HG03064 (cell line): ENCODE measurements at regions not wholly inside any gene's neighbourhood (a gene's known extent, or its start where the extent isn't known, plus 50 kb on each side); places are given as distances from the start of the nearest gene placed in this dataset.

Source experiments
- ATAC-seq: cut with Tn5 transposase; IDR thresholded peaks from one replicate; pipeline ENCODE4 v1.9.1; 2021; ENCODE audit warnings: low read depth; ENCODE audit not compliant: unreplicated experiment

DNA sequence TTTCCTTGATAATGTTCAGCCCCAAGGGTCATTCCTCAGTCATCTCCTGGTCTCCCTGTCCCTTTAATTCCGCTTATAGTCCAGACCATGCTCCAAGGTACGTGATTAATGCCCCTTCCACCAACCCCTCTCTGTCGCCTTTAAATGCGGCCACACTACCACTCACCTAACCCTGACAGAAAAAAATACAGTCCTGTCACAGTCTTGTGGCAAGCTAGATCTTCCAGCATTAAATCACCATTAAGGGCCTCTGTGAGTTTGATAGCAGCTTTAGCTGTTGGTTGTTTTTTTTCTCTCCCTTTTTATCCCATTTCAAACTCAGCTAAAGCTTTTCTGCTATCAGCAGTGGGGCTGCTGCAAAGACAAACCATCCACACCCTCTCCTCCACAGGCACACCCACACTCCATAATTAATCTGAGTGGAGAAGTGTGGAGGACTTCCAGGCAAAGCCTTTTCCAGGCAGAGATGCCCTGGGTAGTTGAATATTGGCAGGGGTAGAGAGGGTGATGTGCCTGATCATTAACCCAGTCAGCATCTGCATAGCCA, 522.7 kb upstream of the CLINT1 start:
- ATAC-seq: no peak

DNA sequence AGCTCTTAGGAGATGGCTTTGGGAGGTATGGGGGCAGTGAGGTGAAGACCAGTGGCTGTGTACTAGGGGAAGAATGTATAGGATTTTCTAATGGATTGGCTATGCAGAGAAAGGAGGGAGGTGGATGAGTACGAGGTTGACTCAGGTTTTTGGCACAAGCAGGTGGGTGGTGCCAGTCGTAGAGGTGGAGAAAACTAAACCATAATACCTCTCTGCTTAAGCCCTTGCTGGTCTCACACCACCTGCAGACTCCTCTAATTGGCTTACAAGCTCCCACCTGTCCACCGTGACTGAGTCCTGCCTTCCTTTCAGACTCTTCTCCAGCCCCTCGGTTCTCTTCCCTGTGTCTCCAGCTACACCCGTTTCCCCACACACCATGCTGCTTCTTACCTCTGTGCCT, 521.7 kb upstream of the CLINT1 start:
- ATAC-seq: no peak

DNA sequence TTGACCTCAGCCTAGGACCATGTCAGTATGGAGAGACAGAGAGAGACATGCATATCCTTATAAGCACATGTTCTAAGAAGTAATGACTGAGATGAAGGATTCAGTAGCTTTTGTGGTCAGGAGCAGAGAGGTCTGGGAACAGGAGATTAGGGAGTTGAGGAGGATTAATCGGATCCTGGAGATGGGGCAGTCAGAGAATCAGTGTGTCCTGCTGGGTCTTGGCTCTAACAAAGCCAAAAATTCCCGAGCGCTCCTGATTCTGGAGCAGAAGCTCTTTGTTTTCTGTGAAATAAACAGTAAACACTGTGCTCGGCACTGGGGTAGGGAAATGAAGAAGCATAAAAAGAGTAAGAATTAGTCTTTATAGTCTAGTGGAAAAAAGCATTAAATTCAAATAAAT, 520.0 kb upstream of the CLINT1 start:
- ATAC-seq: no peak

GRCh38 chr5:158376679-158377078, 517.7 kb upstream of the CLINT1 start:
- no peak for ATAC-seq

GRCh38 chr5:158375531-158375930, 516.6 kb upstream of the CLINT1 start:
- ATAC-seq: no peak

GRCh38 chr5:158373608-158374395, 514.9 kb upstream of the CLINT1 start:
- ATAC-seq: no peak

DNA sequence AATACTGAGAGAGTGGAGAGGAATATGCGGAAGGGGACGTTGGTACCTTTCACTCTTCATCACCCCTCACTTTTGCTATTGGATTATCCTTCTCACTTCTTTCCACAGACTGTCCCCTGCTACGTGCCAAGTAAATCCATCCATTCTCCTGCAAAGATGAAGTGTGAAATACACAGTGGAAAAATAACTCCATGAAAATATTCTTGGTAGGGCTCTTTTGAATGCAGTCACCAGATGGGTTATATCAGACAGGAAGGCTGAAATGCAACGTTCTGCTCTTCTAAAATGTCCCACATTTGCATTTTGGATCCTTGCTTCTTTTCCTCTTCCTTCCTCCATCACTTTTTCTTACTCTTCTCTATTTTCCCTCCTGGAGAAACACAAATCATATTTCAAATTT, 510.3 kb upstream of the CLINT1 start:
- ATAC-seq: no peak

- ATAC-seq: no peak
Measured at GRCh38 chr5:158368686-158369085, 509.7 kb upstream of the CLINT1 start.

DNA sequence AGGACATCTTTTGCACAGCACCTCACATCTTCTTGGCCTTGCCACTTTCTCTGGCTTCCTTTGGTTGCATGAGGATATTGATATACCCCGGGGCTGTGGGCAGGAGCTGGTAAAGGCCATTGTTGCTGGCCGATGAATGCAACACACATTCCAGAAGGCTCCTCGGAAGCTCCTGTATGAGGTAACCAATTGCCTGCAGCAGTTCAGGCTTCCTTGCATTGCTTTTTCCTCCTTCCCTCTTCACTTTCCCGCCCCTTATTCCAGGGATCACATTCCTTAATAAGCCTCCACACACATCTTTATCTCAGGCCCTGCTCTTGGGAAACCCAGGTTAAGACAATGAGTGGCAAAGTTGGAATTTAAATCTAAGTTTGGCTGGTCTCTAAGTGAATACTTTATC, 505.4 kb upstream of the CLINT1 start:
- no peak for ATAC-seq

GRCh38 chr5:158354958-158355357, 496.0 kb upstream of the CLINT1 start:
- ATAC-seq: no peak

GRCh38 chr5:158351485-158352125, 492.7 kb upstream of the CLINT1 start:
- ATAC-seq: no peak

DNA sequence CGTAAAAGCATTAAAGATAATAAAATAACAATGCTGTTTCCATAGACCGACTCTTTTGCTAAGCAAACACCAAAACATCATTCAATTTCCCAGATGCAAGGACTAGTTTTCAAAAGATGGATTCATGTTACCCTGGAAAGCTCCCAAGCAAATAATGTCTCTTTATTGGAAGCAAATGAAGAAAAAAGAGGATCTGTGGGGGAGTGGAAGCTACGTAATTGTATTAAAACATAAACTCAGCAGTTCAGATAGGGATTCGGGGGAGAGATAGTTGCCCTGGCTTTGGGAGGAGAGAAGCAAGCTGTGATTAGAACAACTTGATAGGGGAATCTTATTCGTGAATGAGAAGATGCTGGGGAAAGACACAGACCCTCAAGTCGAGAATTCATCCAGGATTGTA, 491.0 kb upstream of the CLINT1 start:
- no peak for ATAC-seq

DNA sequence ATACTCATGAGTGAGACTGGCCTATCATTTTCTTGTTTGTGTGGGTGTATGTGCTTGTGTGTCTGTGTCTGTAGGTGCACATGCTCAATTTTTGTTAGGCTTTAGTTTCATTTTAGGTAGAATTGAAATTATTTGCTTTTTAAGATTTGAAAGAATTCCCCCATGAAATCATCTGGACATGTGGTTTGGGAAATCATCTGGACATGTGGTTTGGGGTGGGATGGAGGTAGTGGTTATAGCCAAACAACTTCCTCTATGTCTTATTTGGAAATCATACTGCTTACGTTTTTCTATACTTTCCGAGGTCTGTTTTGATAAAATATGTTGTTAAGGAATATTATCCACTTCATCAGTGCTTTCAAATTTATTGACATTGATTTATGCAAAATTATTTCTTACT, 485.4 kb upstream of the CLINT1 start:
- no peak for ATAC-seq

DNA sequence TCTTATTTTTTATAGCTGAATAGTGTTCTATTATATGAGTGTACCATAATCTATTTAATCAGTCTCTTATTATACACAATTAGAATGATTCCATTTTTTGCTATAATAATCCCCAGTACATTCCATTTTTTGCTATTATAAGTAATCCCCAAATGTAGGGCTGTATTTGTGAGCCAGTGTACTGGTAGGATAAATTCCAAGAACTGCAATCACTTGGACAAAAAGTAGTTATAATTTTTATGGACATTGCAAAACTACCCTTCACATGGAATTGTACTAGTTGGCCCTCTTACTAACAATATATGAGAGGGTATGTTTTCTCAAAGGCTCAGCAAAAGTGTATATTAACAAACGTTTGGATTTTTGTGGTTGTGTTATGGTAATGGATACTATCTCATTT, 481.7 kb upstream of the CLINT1 start:
- ATAC-seq: no peak

GRCh38 chr5:158326256-158326655, 467.3 kb upstream of the CLINT1 start:
- no peak for ATAC-seq

DNA sequence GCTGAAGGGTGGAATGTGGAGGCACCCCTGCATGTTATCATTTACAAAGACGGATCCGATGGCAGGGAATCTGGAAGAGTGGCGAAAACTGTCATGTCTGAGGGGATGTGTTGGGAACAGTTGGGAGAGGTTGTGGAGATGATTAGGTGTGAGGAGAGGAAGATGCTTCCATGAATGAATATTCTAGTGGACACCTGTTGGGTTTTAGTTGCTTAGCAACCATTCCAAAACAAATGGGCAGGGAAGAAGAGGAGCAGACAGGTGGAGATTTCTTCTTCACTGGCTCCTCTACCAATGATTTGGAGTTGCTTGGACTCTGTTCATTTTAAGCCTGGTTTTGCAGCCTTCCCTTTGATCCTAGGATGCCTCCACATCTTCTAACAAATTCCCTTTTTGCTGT, 465.3 kb upstream of the CLINT1 start:
- no peak for ATAC-seq

- no peak for ATAC-seq
Measured at GRCh38 chr5:158322620-158323019, 463.7 kb upstream of the CLINT1 start.

DNA sequence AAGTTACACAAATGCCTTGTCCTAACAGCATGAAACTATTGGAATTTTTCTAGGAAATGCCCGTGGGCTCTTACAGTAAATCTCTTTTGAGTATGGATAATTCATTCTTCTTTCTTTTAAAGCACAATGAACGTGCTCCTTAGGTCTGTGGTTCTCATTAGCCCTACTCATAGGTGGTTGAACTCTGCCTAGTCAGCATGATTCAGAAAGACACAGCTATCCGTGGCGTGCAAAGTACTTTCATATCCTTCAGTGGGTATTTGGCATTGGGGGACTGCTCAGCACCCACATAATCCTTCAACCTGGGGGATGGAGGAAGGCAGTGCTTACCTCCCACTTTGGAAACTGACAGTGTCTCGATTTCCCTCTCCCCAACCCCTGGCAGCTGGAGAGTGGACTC, 462.0 kb upstream of the CLINT1 start:
- no peak for ATAC-seq

DNA sequence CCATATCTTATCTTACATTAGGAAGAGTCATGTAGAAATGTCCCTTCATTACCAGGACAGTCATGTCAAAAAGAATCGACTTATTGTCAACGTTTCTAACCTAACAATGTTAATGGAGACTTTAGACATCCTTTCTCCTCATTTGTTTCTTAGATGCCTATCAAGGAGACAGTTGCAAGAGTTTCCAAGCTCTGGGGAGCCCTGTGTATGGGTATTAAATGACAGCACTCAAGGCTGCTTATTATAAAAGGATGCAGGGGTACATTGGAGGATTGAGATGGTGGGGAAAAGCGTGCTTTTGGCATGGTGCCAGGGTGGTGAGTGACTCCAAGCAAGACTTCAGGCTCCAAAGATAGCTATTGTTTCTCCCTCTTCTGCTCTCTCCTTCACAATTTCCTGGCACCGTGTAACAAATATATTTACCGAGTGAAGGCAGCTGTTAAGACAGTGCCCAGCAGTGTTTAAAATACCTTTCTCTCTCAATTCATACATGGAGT, 461.3 kb upstream of the CLINT1 start:
- no peak for ATAC-seq

DNA sequence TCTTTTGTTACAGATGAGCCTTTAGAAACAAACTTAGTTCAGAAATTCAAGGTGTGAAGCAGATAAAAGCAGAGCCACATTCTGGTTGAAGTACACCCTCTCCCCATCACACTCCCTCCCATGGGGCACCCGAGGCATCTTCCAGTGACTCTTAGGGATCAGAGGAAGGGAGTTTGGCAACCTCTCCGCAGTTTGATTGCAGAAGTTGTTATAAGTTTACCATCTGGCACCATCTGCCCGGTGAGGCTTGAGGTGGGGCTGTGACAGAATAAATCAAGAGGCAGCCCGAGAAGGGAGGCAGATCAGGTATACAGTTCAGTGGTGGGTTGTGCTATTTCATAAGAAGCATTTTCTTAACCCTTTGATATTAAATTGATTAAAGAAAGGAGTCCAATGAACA, 458.6 kb upstream of the CLINT1 start:
- no peak for ATAC-seq

GRCh38 chr5:158313733-158314464, 455.0 kb upstream of the CLINT1 start:
- ATAC-seq: no peak
